BLaER1 treated with 17β-estradiol and CSF1 and Interleukin-3, amounts not matched to agents 10 nM and 100 nM (cell line): ENCODE measurements at regions not wholly inside any gene's neighbourhood (a gene's known extent, or its start where the extent isn't known, plus 50 kb on each side); places are given as distances from the start of the nearest gene placed in this dataset.

Experiments
- H3K27ac ChIP-seq, 11 experiments: shearing (Covaris generic); formaldehyde crosslinking; 2 replicates each; pipeline ENCODE4 v1.8.1; 2022
- H3K27me3 ChIP-seq, 11 experiments: shearing (Covaris generic); formaldehyde crosslinking; 2 replicates each; pipeline ENCODE4 v1.8.1; 2022
- H3K36me3 ChIP-seq, 11 experiments: shearing (Covaris generic); formaldehyde crosslinking; 2 replicates each; pipeline ENCODE4 v1.8.1; 2022
- H3K4me1 ChIP-seq, 10 experiments: shearing (Covaris generic); formaldehyde crosslinking; 2 replicates each; pipeline ENCODE4 v1.8.1; 2022
- H3K4me2 ChIP-seq, 11 experiments: shearing (Covaris generic); formaldehyde crosslinking; 2 replicates each; pipeline ENCODE4 v1.8.1; 2022
- H3K4me3 ChIP-seq, 10 experiments: shearing (Covaris generic); formaldehyde crosslinking; 2 replicates each; pipeline ENCODE4 v1.8.1; 2022
- H3K9ac ChIP-seq, 11 experiments: shearing (Covaris generic); formaldehyde crosslinking; 2 replicates each; pipeline ENCODE4 v1.8.1; 2022
- H3K9me3 ChIP-seq, 11 experiments: shearing (Covaris generic); formaldehyde crosslinking; replicated peaks in 1 of 11; 2 replicates each; pipeline ENCODE4 v1.8.1; 2022
- H4K20me1 ChIP-seq, 11 experiments: shearing (Covaris generic); formaldehyde crosslinking; 2 replicates each; pipeline ENCODE4 v1.8.1; 2022
- Cebpa-rat ChIP-seq, 11 experiments: shearing (Covaris generic); IDR thresholded peaks; 2 replicates each; pipeline ENCODE4 v1.8.1; 2022

DNA sequence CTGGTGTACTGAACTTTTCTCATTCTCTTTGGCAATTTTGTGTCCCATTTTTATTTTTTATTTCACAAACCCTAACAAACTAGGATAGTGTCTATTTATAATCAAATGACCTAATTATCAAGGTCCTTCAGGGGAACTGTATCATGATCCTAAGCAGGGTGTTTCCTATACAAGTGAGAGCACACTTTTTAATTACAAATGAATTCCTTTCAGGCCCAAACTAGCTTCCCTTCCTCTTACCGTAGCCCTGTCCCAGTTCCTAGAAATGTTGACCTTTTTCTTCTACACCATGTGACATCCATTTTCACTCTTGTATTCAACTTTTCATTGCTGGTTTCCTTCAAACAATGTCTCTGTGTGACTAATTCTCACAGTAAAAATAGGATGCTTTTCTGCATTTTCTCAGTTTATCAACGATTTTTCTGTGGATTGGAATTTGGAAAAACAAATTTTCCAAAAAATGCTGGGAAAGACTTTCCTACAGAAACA, 411.4 kb downstream of the CCDC91 start:
- Histone ChIP-seq H3K4me3 (no peak overlapping the region), H3K9ac (no peak overlapping the region), H3K4me1 (no peaks in the 10 kb centered on the region), H4K20me1 (no peaks in the 10 kb centered on the region), H3K27me3 (no peaks in the 10 kb centered on the region), H3K36me3 (no peaks in the 10 kb centered on the region), H3K9me3 (peaks cover 1 to 3% (median 2%) of the 10 kb centered on the region in 11 experiments), H3K4me2 (no peak overlapping the region), H3K27ac (no peak overlapping the region)
- no peak for TF ChIP-seq Cebpa-rat (IDR thresholded peaks at IDR 0.05)

DNA sequence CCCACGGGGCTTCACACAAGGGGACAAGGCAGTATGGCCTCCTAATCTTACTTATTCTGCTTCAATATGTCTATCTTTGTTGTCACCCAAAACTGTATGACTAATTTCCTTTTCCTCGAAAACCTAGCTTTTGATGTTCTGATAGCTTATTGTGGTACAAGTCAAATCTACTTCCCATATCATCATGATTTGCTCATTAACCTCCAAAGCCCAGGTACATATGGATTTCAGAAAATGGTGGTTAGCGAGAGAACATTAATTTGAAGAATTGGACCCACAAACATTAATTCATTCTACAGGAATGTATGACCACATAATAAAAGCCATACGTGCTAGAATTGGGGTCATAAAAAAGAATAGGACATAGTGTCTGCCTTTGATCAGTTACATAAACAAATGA, 412.5 kb downstream of the CCDC91 start:
- H3K4me3 ChIP-seq, result no peak overlapping the region
- peaks cover 12 to 15% (median 14%) of the 10 kb centered on the region in 11 experiments for H3K9me3 ChIP-seq
- no peak overlapping the region for H3K27ac ChIP-seq
- H3K4me2 ChIP-seq, result no peak overlapping the region
- H3K9ac ChIP-seq, result no peak overlapping the region
- no peaks in the 10 kb centered on the region for H3K4me1 ChIP-seq
- no peaks in the 10 kb centered on the region for H4K20me1 ChIP-seq
- no peaks in the 10 kb centered on the region for H3K36me3 ChIP-seq
- TF ChIP-seq Cebpa-rat (IDR thresholded peaks at IDR 0.05), result no peak
- H3K27me3 ChIP-seq, result no peaks in the 10 kb centered on the region

DNA sequence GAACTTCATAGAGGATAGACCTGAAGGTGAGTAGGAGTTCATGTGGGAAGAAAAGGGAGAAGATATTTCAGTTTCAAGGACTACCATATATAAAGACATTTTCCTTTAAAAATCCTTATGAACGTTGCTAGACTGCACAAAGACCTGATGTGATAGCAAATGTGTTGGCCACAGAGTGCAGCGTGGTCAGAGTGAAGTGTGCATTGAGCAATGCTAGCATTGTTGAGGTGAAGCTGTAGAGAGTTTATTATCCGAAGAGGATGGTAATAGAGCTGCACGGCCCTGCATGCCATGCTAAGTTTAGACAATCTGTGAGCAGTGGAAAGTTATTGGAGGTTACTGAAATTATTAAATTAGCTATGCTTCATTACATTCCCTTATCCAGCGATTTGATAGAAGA, 413.0 kb downstream of the CCDC91 start:
- H3K36me3 ChIP-seq, result no peaks in the 10 kb centered on the region
- TF ChIP-seq Cebpa-rat (IDR thresholded peaks at IDR 0.05), result no peak
- no peak overlapping the region for H3K27ac ChIP-seq
- no peaks in the 10 kb centered on the region for H3K4me1 ChIP-seq
- peaks cover 17 to 20% (median 18%) of the 10 kb centered on the region in 11 experiments for H3K9me3 ChIP-seq
- no peak overlapping the region for H3K9ac ChIP-seq
- H4K20me1 ChIP-seq, result no peaks in the 10 kb centered on the region
- no peak overlapping the region for H3K4me2 ChIP-seq
- no peak overlapping the region for H3K4me3 ChIP-seq
- H3K27me3 ChIP-seq, result no peaks in the 10 kb centered on the region

DNA sequence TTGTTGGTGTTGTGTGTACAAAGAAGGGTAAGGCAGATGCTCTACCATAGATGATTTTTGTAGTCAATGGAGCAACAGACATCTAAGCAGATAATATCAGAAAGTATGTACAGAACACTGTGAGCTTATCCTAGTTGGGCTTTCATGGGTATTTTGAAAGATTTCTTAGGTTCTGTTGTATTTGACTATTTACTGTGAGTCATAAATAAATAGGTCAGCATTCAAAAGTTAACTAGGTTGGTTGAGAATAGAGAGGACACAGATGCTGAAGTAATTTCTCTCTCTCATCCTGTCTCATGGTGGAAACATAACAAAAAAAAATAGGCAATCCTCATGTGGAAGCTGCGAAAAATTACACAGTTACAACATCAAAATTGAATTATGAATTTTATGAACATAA, 413.5 kb downstream of the CCDC91 start:
- Histone ChIP-seq H3K4me1 (no peaks in the 10 kb centered on the region), H3K9me3 (peaks cover 18 to 24% (median 22%) of the 10 kb centered on the region in 11 experiments), H3K36me3 (no peaks in the 10 kb centered on the region), H3K27ac (no peak overlapping the region), H3K4me2 (no peak overlapping the region), H4K20me1 (no peaks in the 10 kb centered on the region), H3K9ac (no peak overlapping the region), H3K4me3 (no peak overlapping the region), H3K27me3 (no peaks in the 10 kb centered on the region)
- no peak for TF ChIP-seq Cebpa-rat (IDR thresholded peaks at IDR 0.05)

DNA sequence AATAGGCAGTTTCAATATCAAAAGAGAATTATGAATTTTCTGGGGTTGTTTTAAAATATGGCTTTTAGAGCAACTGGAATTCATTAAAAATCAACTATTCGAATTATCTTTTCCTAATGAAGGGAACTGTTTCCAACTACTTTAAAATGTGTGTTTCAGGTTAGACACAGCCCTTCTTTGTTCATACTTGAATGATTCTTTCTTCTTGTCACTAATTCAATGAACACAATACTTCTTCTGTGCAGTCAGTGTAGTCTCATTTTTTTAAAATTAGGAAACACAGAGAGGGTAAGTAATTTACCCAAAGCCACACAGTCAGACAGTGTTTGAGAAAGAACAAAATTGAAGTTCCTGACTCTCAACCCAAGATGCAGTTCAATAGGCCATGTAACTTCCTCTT, 414.0 kb downstream of the CCDC91 start:
- H3K27ac ChIP-seq, result no peak overlapping the region
- H3K9me3 ChIP-seq, result peaks cover 18 to 24% (median 22%) of the 10 kb centered on the region in 11 experiments
- H3K4me1 ChIP-seq, result no peaks in the 10 kb centered on the region
- H3K4me3 ChIP-seq, result no peak overlapping the region
- no peaks in the 10 kb centered on the region for H4K20me1 ChIP-seq
- H3K9ac ChIP-seq, result no peak overlapping the region
- no peaks in the 10 kb centered on the region for H3K36me3 ChIP-seq
- TF ChIP-seq Cebpa-rat (IDR thresholded peaks at IDR 0.05), result no peak
- no peak overlapping the region for H3K4me2 ChIP-seq
- no peaks in the 10 kb centered on the region for H3K27me3 ChIP-seq

DNA sequence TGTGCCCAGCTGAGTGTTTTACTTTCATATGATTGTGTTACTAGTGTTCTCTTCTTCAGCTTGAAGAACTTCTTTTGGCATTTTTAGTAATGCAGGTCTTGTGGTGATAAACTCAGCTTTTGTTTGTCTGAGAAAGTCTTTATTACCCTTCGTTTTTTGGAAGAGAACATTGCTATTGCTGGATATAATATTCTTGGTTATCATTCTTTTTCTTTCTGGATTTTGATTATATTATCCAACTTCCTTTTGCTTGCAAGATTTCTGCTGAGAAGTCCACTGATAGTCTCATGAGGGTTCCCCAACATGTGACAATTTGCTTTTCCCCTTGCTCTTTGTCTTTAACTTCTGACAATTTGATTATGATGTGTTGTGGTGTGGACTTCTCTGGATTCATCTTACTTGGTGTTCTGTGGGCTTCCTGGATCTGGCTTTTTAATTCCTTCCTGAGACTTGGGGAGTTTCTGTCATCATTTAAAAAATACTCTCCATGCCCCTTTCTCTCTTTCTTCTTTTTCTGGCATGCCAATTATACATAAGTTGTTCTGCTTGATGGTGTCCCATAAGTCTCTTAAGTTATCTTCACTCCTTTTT, 416.8 kb downstream of the CCDC91 start:
- Histone ChIP-seq H3K4me1 (no peaks in the 10 kb centered on the region), H3K9ac (no peak overlapping the region), H3K36me3 (no peaks in the 10 kb centered on the region), H4K20me1 (no peaks in the 10 kb centered on the region), H3K4me3 (no peak overlapping the region), H3K4me2 (no peak overlapping the region), H3K27me3 (no peaks in the 10 kb centered on the region), H3K9me3 (peaks cover 18 to 24% (median 22%) of the 10 kb centered on the region in 11 experiments), H3K27ac (no peak overlapping the region)
- TF ChIP-seq Cebpa-rat (IDR thresholded peaks at IDR 0.05), result no peak

DNA sequence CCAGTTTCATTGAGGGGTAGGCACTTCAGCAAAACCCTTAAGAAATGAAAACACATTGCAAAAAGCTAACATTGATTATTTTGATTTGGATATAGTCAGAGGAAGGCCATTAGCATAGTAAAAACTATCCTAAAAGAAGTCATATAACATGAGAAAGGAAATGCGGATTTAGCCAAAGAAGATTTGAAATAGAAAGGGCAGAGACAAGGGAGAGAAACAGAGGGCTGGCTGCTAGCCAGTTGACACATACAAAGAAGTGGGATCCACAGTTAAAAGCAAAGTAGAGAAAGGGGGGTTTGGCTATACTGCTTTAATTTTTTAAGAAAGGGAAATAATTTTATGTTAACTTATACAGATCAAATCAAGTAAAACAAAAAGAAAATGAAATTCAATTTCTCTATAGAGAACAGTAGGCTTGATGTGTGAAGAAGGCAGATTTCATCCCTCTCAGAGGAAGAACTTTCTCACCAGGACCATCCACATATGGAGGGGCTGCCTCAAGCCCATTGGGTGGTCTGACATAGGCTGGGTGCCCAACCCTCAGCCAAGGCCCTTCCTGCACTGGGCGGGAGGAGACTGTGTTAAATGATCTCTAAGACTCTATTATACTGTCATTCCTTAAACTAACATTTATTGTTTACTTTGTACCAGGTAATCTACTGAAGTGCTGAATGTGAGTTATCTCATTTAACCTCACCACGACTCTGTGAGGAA, 420.3 kb downstream of the CCDC91 start:
- no peaks in the 10 kb centered on the region for H3K36me3 ChIP-seq
- no peak overlapping the region for H3K27ac ChIP-seq
- no peak overlapping the region for H3K4me2 ChIP-seq
- H3K27me3 ChIP-seq, result no peaks in the 10 kb centered on the region
- H4K20me1 ChIP-seq, result no peaks in the 10 kb centered on the region
- peaks cover 18 to 24% (median 22%) of the 10 kb centered on the region in 11 experiments for H3K9me3 ChIP-seq
- H3K4me1 ChIP-seq, result no peaks in the 10 kb centered on the region
- H3K4me3 ChIP-seq, result no peak overlapping the region
- no peak overlapping the region for H3K9ac ChIP-seq
- no peak for TF ChIP-seq Cebpa-rat (IDR thresholded peaks at IDR 0.05)

DNA sequence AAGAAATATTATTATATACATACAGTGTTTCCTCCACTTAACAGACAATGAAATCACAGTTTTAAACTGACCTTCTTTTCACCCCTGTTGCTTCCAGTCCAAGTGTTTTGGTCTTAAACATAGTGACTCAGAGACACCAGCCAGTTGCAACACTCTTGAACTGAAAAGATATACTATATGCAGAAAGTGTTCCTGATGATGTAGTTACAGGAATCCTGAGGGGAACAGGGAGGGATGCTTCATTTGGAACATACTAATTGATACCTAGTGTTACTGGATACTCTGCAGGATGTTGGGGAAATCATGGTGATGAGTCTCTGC, 420.8 kb downstream of the CCDC91 start:
- H3K4me3 ChIP-seq, result no peak overlapping the region
- H3K27ac ChIP-seq, result no peak overlapping the region
- no peaks in the 10 kb centered on the region for H3K27me3 ChIP-seq
- TF ChIP-seq Cebpa-rat (IDR thresholded peaks at IDR 0.05), result no peak
- H3K4me2 ChIP-seq, result no peak overlapping the region
- no peaks in the 10 kb centered on the region for H4K20me1 ChIP-seq
- H3K36me3 ChIP-seq, result no peaks in the 10 kb centered on the region
- H3K9ac ChIP-seq, result no peak overlapping the region
- H3K9me3 ChIP-seq, result peaks cover 18 to 24% (median 22%) of the 10 kb centered on the region in 11 experiments
- H3K4me1 ChIP-seq, result no peaks in the 10 kb centered on the region

DNA sequence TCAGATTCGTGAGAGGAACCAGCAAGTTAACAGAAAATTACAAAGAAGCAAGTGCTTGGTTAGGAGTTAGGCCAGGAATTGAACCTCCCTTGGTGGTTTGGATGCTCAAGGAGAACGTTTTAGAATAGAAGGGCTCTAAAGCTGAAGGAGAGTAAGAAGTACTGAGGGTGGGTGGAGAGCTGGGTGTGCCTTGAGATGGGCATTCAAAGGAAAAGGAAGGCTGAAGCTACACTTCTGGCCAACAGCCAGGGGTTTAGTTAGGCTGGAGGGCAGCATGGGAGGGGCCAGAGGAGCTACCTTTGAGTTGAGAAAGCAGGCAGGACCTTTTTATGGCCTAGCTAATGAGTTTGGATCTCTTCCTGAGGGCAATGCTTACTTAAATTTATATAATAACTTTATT, 421.2 kb downstream of the CCDC91 start:
- Histone ChIP-seq H3K27ac (no peak overlapping the region), H3K4me1 (no peaks in the 10 kb centered on the region), H3K4me2 (no peak overlapping the region)

DNA sequence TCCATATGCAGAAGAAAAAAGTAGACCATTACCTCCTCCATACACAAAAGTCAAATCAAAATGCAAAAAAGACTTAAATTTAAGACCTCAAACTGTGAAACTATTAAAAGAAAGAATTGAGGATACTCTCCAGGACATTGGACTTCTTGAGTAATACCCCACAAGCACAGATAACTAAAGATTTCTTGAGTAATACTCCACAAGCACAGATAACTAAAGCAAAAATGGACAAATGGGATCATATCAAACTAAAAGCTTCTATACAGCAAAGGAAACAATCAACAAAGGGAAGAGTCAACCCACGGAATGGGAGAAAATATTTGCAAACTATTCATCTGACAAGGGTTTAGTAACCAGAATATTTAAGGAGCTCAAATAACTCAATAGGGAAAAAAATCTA, 427.9 kb downstream of the CCDC91 start:
- Histone ChIP-seq H3K27me3 (no peaks in the 10 kb centered on the region), H3K9ac (no peak overlapping the region), H3K36me3 (no peaks in the 10 kb centered on the region), H3K4me1 (no peaks in the 10 kb centered on the region), H4K20me1 (no peaks in the 10 kb centered on the region), H3K9me3 (no peaks in the 10 kb centered on the region; a peak in 1 of 22 replicates), H3K27ac (no peak overlapping the region), H3K4me2 (no peak overlapping the region), H3K4me3 (no peak overlapping the region)
- TF ChIP-seq Cebpa-rat (IDR thresholded peaks at IDR 0.05), result no peak

More for the DNA sequence above, 421.2 kb downstream of the CCDC91 start:
- TF ChIP-seq Cebpa-rat (IDR thresholded peaks at IDR 0.05), result no peak
- Histone ChIP-seq H3K9ac (no peak overlapping the region), H4K20me1 (no peaks in the 10 kb centered on the region), H3K27me3 (no peaks in the 10 kb centered on the region), H3K9me3 (peaks cover 18 to 23% (median 21%) of the 10 kb centered on the region in 11 experiments), H3K36me3 (no peaks in the 10 kb centered on the region), H3K4me3 (no peak overlapping the region)
